ENCODE measurements at regions not wholly inside any gene's neighbourhood (a gene's known extent, or its start where the extent isn't known, plus 50 kb on each side); places are given as distances from the start of the nearest gene placed in this dataset.

GRCh38 chr1:36537991-36538390, 55.3 kb upstream of the CSF3R start:
- no peak for DNase-seq

GRCh38 chr1:36537190-36537768, 54.6 kb upstream of the CSF3R start:
- DNase-seq, result no peak

GRCh38 chr1:36536727-36537126, 54.0 kb upstream of the CSF3R start:
- DNase-seq, result no peak

GRCh38 chr1:36534711-36535412, 52.1 kb upstream of the CSF3R start:
- DNase-seq, result no peak

- DNase-seq, result no peak
These were observed 51.2 kb upstream of the CSF3R start for GRCh38 chr1:36533897-36534296.

GRCh38 chr1:36532810-36533401, 50.2 kb upstream of the CSF3R start:
- DNase-seq, result no peak
